PC-9 (cell line): ENCODE measurements at regions not wholly inside any gene's neighbourhood (a gene's known extent, or its start where the extent isn't known, plus 50 kb on each side); places are given as distances from the start of the nearest gene placed in this dataset.

Experiments
- BruUV-seq: library from RNA; stranded (reverse); fragments of 400-500 nt; replicated peaks from 2 replicates; lab custom pipeline; 2021; lab: Mats Ljungman, UMichigan
- CTCF ChIA-PET: fragments of 300-600 bp; sonication (Branson Sonifier 250); formaldehyde crosslinking; loops from one replicate; lab custom pipeline; 2022; ENCODE audit warnings: antibody characterized with exemption; lab: Charles Lee
- POLR2A ChIA-PET: fragments of 300-600 bp; sonication (Branson Sonifier 250); formaldehyde crosslinking; loops from one replicate; lab custom pipeline; 2022; ENCODE audit warnings: antibody characterized with exemption; ENCODE audit not compliant: unreplicated experiment; lab: Charles Lee
- DNase-seq, 2 experiments: peaks; one replicate each; pipeline versions ENCODE4 v3.0.0 to v3.0.0-alpha.2; 2015 to 2022; ENCODE audit warnings: mixed read lengths in 1 of 2
- H2AFZ ChIP-seq: fragments of 200-600 bp; sonication (generic); 2 replicates; pipeline ENCODE4 v1.8.1; 2017; ENCODE audit warnings: antibody characterized with exemption
- H3F3A ChIP-seq: fragments of 200-600 bp; sonication (generic); 2 replicates; pipeline ENCODE4 v1.8.1; 2017; ENCODE audit warnings: antibody characterized with exemption, mild to moderate bottlenecking, low read depth; ENCODE audit not compliant: insufficient read depth
- H3K27ac ChIP-seq: fragments of 200-600 bp; sonication (generic); 2 replicates; pipeline ENCODE4 v1.6.1; 2016; ENCODE audit warnings: mixed run types
- H3K27me3 ChIP-seq: fragments of 200-600 bp; sonication (generic); 2 replicates; pipeline ENCODE4 v1.6.1; 2016; ENCODE audit warnings: low read depth, mixed run types; ENCODE audit not compliant: insufficient read depth
- H3K36me3 ChIP-seq: fragments of 200-600 bp; sonication (generic); 2 replicates; pipeline ENCODE4 v1.6.1; 2016; ENCODE audit warnings: low read depth, mixed run types
- H3K4me1 ChIP-seq: fragments of 200-600 bp; sonication (generic); replicated peaks from 2 replicates; pipeline ENCODE4 v1.6.1; 2016; ENCODE audit warnings: mixed run types; ENCODE audit not compliant: insufficient read depth
- H3K4me2 ChIP-seq: fragments of 200-600 bp; sonication (generic); 2 replicates; pipeline ENCODE4 v1.6.1; 2017; ENCODE audit warnings: mixed run types
- H3K4me3 ChIP-seq: fragments of 200-600 bp; sonication (generic); 2 replicates; pipeline ENCODE4 v1.6.1; 2016; ENCODE audit warnings: mixed run types
- H3K79me2 ChIP-seq: fragments of 200-600 bp; sonication (generic); 2 replicates; pipeline ENCODE4 v1.6.1; 2017; ENCODE audit warnings: low read depth, mixed run types
- H3K9me2 ChIP-seq: fragments of 200-600 bp; sonication (generic); 2 replicates; pipeline ENCODE4 v1.8.1; 2017; ENCODE audit warnings: mild to moderate bottlenecking; ENCODE audit not compliant: insufficient read depth
- H3K9me3 ChIP-seq: fragments of 200-600 bp; sonication (generic); 2 replicates; pipeline ENCODE4 v1.8.1; 2016; ENCODE audit warnings: low read depth; ENCODE audit not compliant: insufficient read depth
- H4K20me1 ChIP-seq: fragments of 200-600 bp; sonication (generic); 2 replicates; pipeline ENCODE4 v1.8.1; 2017; ENCODE audit not compliant: insufficient read depth
- CTCF ChIP-seq: fragments of 200-600 bp; sonication (generic); conservative IDR thresholded peaks from 2 replicates; pipeline ENCODE4 v1.6.1; 2017; ENCODE audit warnings: mixed run types, antibody characterized with exemption, mild to moderate bottlenecking, moderate library complexity
- EZH2 ChIP-seq: fragments of 200-600 bp; sonication (generic); IDR thresholded peaks from 2 replicates; pipeline ENCODE4 v1.8.0; 2017; ENCODE audit warnings: antibody characterized with exemption, low read depth
- intact Hi-C: fragments of 100-400 bp; cut with micrococcal nuclease; formaldehyde crosslinking; loops from one replicate; pipeline ENCODE4 v1.10.0; 2022; ENCODE audit not compliant: unreplicated experiment

- Histone ChIP-seq H3K4me1 (no peaks in the 10 kb centered on the region), H3K27me3 (no peaks in the 10 kb centered on the region), H3F3A (no peaks in the 10 kb centered on the region), H3K9me2 (no peaks in the 10 kb centered on the region; the same call in 1 of the 2 replicates), H3K79me2 (no peaks in the 10 kb centered on the region), H3K27ac (no peak overlapping the region), H3K4me3 (no peak overlapping the region), H2AFZ (no peak overlapping the region), H3K36me3 (no peaks in the 10 kb centered on the region), H3K9me3 (no peaks in the 10 kb centered on the region), H3K4me2 (no peak overlapping the region), H4K20me1 (no peaks in the 10 kb centered on the region)
- ChIA-PET POLR2A (no interaction called here), CTCF (no interaction called here)
- TF ChIP-seq EZH2 (no peak), CTCF (no peak)
- intact Hi-C loops: no loop called here
- BruUV-seq: no TSS peak
- DNase-seq: no peak
Observed at GRCh38 chr17:34117332-34117731, 137.8 kb upstream of the CCL2 start.

- Histone ChIP-seq H3K36me3 (no peaks in the 10 kb centered on the region), H3K9me2 (no peaks in the 10 kb centered on the region; the same call in 1 of the 2 replicates), H3K27me3 (no peaks in the 10 kb centered on the region), H4K20me1 (no peaks in the 10 kb centered on the region), H3K4me1 (no peaks in the 10 kb centered on the region), H3K27ac (no peak overlapping the region), H3K9me3 (no peaks in the 10 kb centered on the region), H3F3A (no peaks in the 10 kb centered on the region), H3K4me3 (no peak overlapping the region), H3K79me2 (no peaks in the 10 kb centered on the region), H3K4me2 (no peak overlapping the region), H2AFZ (no peak overlapping the region)
- CTCF ChIA-PET: no interaction called here
- POLR2A ChIA-PET: no interaction called here
- DNase-seq: no peak
- no peak for TF ChIP-seq CTCF
- no peak for TF ChIP-seq EZH2
- no TSS peak for BruUV-seq
- intact Hi-C loops: no loop called here
Observed at GRCh38 chr17:34117811-34118210, 137.3 kb upstream of the CCL2 start.

GRCh38 chr17:34118564-34118963, 136.5 kb upstream of the CCL2 start:
- Histone ChIP-seq H2AFZ (no peak overlapping the region), H3K9me3 (no peaks in the 10 kb centered on the region), H3K27ac (no peak overlapping the region), H4K20me1 (no peaks in the 10 kb centered on the region), H3K9me2 (no peaks in the 10 kb centered on the region; the same call in 1 of the 2 replicates), H3K4me3 (no peak overlapping the region), H3K4me2 (no peak overlapping the region), H3F3A (no peaks in the 10 kb centered on the region), H3K36me3 (no peaks in the 10 kb centered on the region), H3K79me2 (no peaks in the 10 kb centered on the region), H3K27me3 (no peaks in the 10 kb centered on the region), H3K4me1 (no peaks in the 10 kb centered on the region)
- BruUV-seq: no TSS peak
- ChIA-PET POLR2A (no interaction called here), CTCF (no interaction called here)
- intact Hi-C loops: no loop called here
- no peak for DNase-seq
- TF ChIP-seq EZH2: no peak
- TF ChIP-seq CTCF: no peak
